ENCODE measurements at regions not wholly inside any gene's neighbourhood (a gene's known extent, or its start where the extent isn't known, plus 50 kb on each side); places are given as distances from the start of the nearest gene placed in this dataset.
"Not testable (repeated sequence)": the region's sequence is repeated elsewhere in the genome, so short reads cannot be mapped to it uniquely, and the experiment has no call there.

GRCh38 chr9:79470954-79471353 is 100.8 kb upstream of the TLE4 start:
- DNase-seq (ENCODE audit: low spot score): no peak

GRCh38 chr9:79471580-79472543 is 99.9 kb upstream of the TLE4 start:
- DNase-seq (ENCODE audit: low spot score): no peak

GRCh38 chr9:79473704-79474103 is 98.1 kb upstream of the TLE4 start:
- no peak for DNase-seq (ENCODE audit: low spot score)

- DNase-seq (ENCODE audit: low spot score): no peak
Measured at GRCh38 chr9:79477241-79477840, 94.4 kb upstream of the TLE4 start.

- DNase-seq (ENCODE audit: low spot score): no peak
Measured at GRCh38 chr9:79477955-79478771, 93.6 kb upstream of the TLE4 start.

- no peak for DNase-seq (ENCODE audit: low spot score)
Measured at GRCh38 chr9:79480639-79481038, 91.1 kb upstream of the TLE4 start.

- no peak for DNase-seq (ENCODE audit: low spot score)
Measured at GRCh38 chr9:79481846-79482477, 89.8 kb upstream of the TLE4 start.

- no peak for DNase-seq (ENCODE audit: low spot score)
Measured at GRCh38 chr9:79485258-79485657, 86.5 kb upstream of the TLE4 start.

- no peak for DNase-seq (ENCODE audit: low spot score)
Measured at GRCh38 chr9:79489261-79490000, 82.3 kb upstream of the TLE4 start.

GRCh38 chr9:79490657-79491248 is 81.0 kb upstream of the TLE4 start:
- no peak for DNase-seq (ENCODE audit: low spot score)

- no peak for DNase-seq (ENCODE audit: low spot score)
Measured at GRCh38 chr9:79492092-79493009, 79.4 kb upstream of the TLE4 start.

- DNase-seq (ENCODE audit: low spot score): not testable (repeated sequence)
Measured at GRCh38 chr9:79500196-79500864, 71.4 kb upstream of the TLE4 start.

- no peak for DNase-seq (ENCODE audit: low spot score)
Measured at GRCh38 chr9:79501546-79501945, 70.2 kb upstream of the TLE4 start.

GRCh38 chr9:79507801-79508200 is 64.0 kb upstream of the TLE4 start:
- DNase-seq (ENCODE audit: low spot score): no peak

- DNase-seq (ENCODE audit: low spot score): no peak
Measured at GRCh38 chr9:79512251-79512650, 59.5 kb upstream of the TLE4 start.

All from HuH-7.5 (cell line).